Panc1 (cell line): ENCODE measurements at regions not wholly inside any gene's neighbourhood (a gene's known extent, or its start where the extent isn't known, plus 50 kb on each side); places are given as distances from the start of the nearest gene placed in this dataset.

Experiments
- POLR2AphosphoS5 ChIP-seq: IDR thresholded peaks from 2 replicates; pipeline ENCODE4 v1.6.1; 2012; ENCODE audit warnings: mild to moderate bottlenecking, low read depth, low read length, moderate library complexity
- TF ChIP-seq, protein P1 (sequence below), 2 experiments: IDR thresholded peaks; 2 replicates each; pipeline ENCODE4 v1.6.1; 2011 to 2012; ENCODE audit warnings: low read depth in 2 of 2, control low read depth in 1 of 2, low read length in 1 of 2, mild to moderate bottlenecking in 1 of 2, moderate library complexity in 1 of 2; ENCODE audit not compliant: insufficient read depth in 1 of 2
- TF ChIP-seq, protein P2 (sequence below): fragments of 450-650 bp; IDR thresholded peaks from 2 replicates; pipeline ENCODE4 v1.5.1; 2017; ENCODE audit warnings: mild to moderate bottlenecking

GRCh38 chr7:13312307-13312706 lies 624.9 kb downstream of the ARL4A start:
- TF ChIP-seq, protein P1, sequence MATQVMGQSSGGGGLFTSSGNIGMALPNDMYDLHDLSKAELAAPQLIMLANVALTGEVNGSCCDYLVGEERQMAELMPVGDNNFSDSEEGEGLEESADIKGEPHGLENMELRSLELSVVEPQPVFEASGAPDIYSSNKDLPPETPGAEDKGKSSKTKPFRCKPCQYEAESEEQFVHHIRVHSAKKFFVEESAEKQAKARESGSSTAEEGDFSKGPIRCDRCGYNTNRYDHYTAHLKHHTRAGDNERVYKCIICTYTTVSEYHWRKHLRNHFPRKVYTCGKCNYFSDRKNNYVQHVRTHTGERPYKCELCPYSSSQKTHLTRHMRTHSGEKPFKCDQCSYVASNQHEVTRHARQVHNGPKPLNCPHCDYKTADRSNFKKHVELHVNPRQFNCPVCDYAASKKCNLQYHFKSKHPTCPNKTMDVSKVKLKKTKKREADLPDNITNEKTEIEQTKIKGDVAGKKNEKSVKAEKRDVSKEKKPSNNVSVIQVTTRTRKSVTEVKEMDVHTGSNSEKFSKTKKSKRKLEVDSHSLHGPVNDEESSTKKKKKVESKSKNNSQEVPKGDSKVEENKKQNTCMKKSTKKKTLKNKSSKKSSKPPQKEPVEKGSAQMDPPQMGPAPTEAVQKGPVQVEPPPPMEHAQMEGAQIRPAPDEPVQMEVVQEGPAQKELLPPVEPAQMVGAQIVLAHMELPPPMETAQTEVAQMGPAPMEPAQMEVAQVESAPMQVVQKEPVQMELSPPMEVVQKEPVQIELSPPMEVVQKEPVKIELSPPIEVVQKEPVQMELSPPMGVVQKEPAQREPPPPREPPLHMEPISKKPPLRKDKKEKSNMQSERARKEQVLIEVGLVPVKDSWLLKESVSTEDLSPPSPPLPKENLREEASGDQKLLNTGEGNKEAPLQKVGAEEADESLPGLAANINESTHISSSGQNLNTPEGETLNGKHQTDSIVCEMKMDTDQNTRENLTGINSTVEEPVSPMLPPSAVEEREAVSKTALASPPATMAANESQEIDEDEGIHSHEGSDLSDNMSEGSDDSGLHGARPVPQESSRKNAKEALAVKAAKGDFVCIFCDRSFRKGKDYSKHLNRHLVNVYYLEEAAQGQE (IDR thresholded peaks at IDR 0.05; ENCODE audit: insufficient read depth in 1 of 2, low read depth in 2 of 2, low read length in 1 of 2): no peak
- TF ChIP-seq, protein P2, sequence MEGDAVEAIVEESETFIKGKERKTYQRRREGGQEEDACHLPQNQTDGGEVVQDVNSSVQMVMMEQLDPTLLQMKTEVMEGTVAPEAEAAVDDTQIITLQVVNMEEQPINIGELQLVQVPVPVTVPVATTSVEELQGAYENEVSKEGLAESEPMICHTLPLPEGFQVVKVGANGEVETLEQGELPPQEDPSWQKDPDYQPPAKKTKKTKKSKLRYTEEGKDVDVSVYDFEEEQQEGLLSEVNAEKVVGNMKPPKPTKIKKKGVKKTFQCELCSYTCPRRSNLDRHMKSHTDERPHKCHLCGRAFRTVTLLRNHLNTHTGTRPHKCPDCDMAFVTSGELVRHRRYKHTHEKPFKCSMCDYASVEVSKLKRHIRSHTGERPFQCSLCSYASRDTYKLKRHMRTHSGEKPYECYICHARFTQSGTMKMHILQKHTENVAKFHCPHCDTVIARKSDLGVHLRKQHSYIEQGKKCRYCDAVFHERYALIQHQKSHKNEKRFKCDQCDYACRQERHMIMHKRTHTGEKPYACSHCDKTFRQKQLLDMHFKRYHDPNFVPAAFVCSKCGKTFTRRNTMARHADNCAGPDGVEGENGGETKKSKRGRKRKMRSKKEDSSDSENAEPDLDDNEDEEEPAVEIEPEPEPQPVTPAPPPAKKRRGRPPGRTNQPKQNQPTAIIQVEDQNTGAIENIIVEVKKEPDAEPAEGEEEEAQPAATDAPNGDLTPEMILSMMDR: no peak
- TF ChIP-seq POLR2AphosphoS5: no peak
